HL-60/S4 treated with retinoic acid at 250 ng/mL for 4 days and 3 days (cell line): ENCODE measurements at regions not wholly inside any gene's neighbourhood (a gene's known extent, or its start where the extent isn't known, plus 50 kb on each side); places are given as distances from the start of the nearest gene placed in this dataset.
"Not testable (repeated sequence)": the region's sequence is repeated elsewhere in the genome, so short reads cannot be mapped to it uniquely, and the experiment has no call there.

Source experiments
- in situ Hi-C: fragments of 300-500 bp; cut with MboI; formaldehyde crosslinking; loops from 2 replicates; pipeline ENCODE4 v1.7.0; 2022; ENCODE audit warnings: low sequenced_read_pairs

GRCh38 chr6:134822920-134823709, 126.8 kb downstream of the ALDH8A1 start:
- in situ Hi-C loops, result no loop called here

- in situ Hi-C loops, result no loop called here
Measured at GRCh38 chr6:134821928-134822864, 127.7 kb downstream of the ALDH8A1 start.

DNA sequence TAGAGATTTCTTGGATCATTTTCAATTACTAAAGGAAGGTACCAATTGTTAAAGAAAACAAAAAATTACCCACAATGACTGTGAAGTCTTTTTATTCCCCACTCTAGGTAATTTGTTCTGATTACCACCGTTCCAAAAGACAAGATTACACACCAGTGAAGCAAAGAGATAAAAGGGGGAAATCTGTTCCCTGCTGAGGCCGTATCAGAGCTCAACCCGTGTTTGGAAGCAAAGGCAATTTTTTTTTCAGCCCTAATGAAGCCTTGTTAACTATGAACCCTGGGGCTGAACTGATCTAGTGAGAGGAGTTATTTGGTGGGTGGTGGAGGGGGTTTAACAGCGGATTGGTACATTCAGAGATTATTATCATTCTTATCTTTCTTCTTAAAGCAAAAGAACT, 128.5 kb downstream of the ALDH8A1 start:
- in situ Hi-C loops, result no loop called here

- in situ Hi-C loops, result loop anchor here (5.0 to 10.0 kb wide), 2 partner anchors 165 to 653 kb away; no protein-coding TSS in a partner anchor
Measured at GRCh38 chr6:134819863-134820800, 129.8 kb downstream of the ALDH8A1 start.

- in situ Hi-C loops, result loop anchor here (5.0 to 10.0 kb wide), 2 partner anchors 164 to 652 kb away; no protein-coding TSS in a partner anchor
Measured at GRCh38 chr6:134819236-134819635, 130.7 kb downstream of the ALDH8A1 start.

DNA sequence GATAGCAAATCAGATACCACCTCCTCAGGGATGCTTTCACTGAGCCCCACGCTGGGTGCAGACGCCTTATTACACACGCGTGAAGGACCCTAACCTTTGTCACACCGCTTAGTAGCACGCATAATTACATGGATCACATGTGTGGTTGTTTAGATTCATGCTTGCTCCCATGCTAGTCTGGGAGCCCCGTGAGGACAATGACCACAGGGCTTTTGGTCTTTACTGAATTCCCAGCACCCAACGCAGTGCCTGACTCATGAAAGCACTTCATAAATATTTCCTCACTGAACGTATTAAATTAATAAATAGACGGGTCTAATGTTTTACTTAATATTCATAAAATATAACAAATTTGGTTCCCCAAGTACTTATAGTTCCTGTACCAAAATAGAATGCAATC, 132.5 kb downstream of the ALDH8A1 start:
- in situ Hi-C loops, result loop anchor here (5.0 to 10.0 kb wide), 2 partner anchors 163 to 650 kb away; no protein-coding TSS in a partner anchor

- in situ Hi-C loops, result loop anchor here (5.0 to 10.0 kb wide), 2 partner anchors 162 to 649 kb away; no protein-coding TSS in a partner anchor
Measured at GRCh38 chr6:134816780-134817179, 133.1 kb downstream of the ALDH8A1 start.

- in situ Hi-C loops, result loop anchor here (5.0 to 10.0 kb wide), 2 partner anchors 161 to 649 kb away; no protein-coding TSS in a partner anchor
Measured at GRCh38 chr6:134816300-134816699, 133.6 kb downstream of the ALDH8A1 start.

DNA sequence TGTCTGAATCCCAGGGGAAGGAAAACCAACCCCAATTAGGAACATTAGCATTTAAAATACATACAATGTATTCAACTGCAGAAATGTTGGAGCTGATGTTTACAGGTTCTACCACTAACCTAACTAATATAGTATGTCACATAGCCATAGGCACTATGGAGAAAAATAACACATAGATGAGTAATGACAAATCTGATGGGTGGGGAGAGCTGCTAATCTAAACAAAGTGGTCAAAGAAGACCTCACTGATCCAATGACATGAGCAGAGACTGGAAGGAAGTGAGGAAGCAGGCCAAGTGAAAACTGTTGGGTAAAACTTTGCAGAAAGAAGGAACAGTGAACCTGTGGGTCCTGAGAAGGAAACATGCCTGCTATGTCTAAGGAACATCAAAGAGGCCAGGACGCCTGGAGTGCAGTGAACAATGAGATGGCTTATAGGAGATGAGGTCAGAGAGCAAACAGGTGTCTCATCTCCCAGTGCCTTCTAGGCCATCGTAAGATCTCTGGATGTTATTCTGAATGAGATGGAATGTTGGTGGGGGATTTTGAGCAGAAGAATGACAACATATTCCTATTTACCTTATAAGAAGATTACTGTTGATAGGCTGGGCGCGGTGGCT, 135.7 kb downstream of the ALDH8A1 start:
- in situ Hi-C loops, result loop anchor here (10.0 kb wide), 1 partner anchor 159 kb away; no protein-coding TSS in a partner anchor

- in situ Hi-C loops, result loop anchor here (10.0 kb wide), 1 partner anchor 158 kb away; no protein-coding TSS in a partner anchor
Measured at GRCh38 chr6:134813146-134813545, 136.8 kb downstream of the ALDH8A1 start.

DNA sequence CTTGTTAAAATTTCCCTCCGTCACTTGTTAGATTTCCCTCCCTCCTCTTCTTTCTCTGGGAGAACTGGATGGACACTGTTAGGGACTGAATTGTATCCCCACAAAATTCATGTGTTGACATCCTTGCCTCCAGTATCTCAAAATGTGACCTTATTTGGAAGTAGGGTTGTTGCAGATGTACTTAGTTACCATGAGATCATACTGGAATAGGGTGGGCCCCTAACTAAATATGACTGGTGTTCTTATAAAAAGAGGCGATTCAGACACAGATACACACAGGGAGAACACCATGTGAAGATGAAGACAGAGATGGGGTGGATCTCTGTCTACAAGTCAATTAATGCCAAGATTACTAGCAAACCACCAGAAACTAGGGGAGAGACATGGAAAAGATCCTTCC, 139.5 kb downstream of the ALDH8A1 start:
- in situ Hi-C loops, result loop anchor here (10.0 kb wide), 1 partner anchor 156 kb away; no protein-coding TSS in a partner anchor

- in situ Hi-C loops, result no loop called here
Measured at GRCh38 chr6:134809130-134809529, 140.8 kb downstream of the ALDH8A1 start.

DNA sequence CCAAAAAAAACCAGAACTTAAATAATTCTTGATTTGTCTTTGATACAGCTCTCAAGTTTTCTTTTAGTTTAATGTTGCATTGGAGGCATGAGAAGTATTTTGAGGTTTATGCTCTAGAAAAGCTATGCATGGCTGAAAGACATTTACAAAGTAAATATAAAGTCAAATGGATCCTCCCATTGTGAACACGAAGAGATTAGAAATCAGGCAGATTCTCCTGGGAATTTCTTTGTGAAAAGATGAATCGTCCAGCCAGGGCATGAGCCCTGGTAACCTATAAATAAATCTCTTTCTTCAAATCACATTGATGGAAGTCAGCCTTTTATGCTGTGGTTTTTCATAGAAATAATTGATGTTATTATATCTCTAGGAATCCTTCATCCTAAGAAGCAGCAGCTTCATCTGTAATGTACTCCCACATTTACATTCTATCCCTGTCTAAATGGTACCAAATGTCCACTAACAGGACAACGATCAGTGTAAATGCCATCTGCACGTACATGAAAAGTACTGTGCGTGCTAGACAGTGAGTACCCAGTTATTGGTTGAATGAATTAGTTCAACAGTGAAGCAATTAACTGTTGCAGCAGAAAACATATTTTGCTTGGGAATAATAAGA, 143.6 kb downstream of the ALDH8A1 start:
- in situ Hi-C loops, result no loop called here

- in situ Hi-C loops, result no loop called here
Measured at GRCh38 chr6:134805168-134805567, 144.7 kb downstream of the ALDH8A1 start.

- in situ Hi-C loops, result not testable (repeated sequence)
Measured at GRCh38 chr6:134804311-134804710, 145.6 kb downstream of the ALDH8A1 start.

- in situ Hi-C loops, result no loop called here
Measured at GRCh38 chr6:134802426-134803058, 147.4 kb downstream of the ALDH8A1 start.

GRCh38 chr6:134797400-134798113, 152.3 kb downstream of the ALDH8A1 start:
- in situ Hi-C loops, result no loop called here

DNA sequence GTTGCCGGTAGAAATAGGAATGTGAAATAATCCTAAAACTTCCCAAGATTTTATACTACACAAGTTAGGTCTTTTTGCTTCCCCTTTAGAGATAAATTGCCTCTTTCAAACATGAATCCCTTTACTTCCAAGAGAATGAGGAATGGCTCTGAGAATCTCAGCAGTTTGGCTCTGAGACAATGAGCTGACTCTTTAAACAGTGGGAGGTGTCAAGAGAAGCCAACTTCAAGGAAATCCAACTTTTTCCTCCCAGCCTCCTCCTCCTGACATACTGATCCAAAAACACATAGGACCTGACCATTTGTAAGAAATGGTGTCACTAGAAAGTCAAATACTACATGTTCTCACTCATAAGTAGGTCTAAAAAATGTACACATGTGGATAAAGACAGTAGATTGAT, 154.2 kb downstream of the ALDH8A1 start:
- in situ Hi-C loops, result no loop called here
